Neutrophil (primary cell): ENCODE measurements at regions not wholly inside any gene's neighbourhood (a gene's known extent, or its start where the extent isn't known, plus 50 kb on each side); places are given as distances from the start of the nearest gene placed in this dataset.

Experiments used
- H3K27ac ChIP-seq: fragments of 200-600 bp; sonication (generic); 2 replicates; pipeline ENCODE4 v1.5.1; 2016; ENCODE audit warnings: mild to moderate bottlenecking, moderate library complexity
- H3K27me3 ChIP-seq: fragments of 200-600 bp; sonication (generic); 2 replicates; pipeline ENCODE4 v1.6.0; 2016; ENCODE audit warnings: mild to moderate bottlenecking
- H3K36me3 ChIP-seq: fragments of 200-600 bp; sonication (generic); 2 replicates; pipeline ENCODE4 v1.5.1; 2017
- H3K4me1 ChIP-seq, 2 experiments: fragments of 200-600 bp in 1 of 2; sonication (generic) in 1 of 2; 1 replicate in 1 of 2; 2 replicates in 1 of 2; pipeline versions ENCODE4 v1.5.1 to v1.6.1; 2013 to 2016; ENCODE audit warnings: low read depth in 1 of 2, low read length in 1 of 2, mild to moderate bottlenecking in 1 of 2, moderate library complexity in 1 of 2; ENCODE audit not compliant: control insufficient read depth in 1 of 2, insufficient read depth in 1 of 2
- H3K4me3 ChIP-seq, 2 experiments: fragments of 200-600 bp in 1 of 2; sonication (generic) in 1 of 2; 1 replicate in 1 of 2; 2 replicates in 1 of 2; pipeline ENCODE4 v1.5.1; 2013 to 2016; ENCODE audit warnings: low read depth in 1 of 2, low read length in 1 of 2, mild to moderate bottlenecking in 1 of 2, moderate library complexity in 1 of 2
- H3K9me3 ChIP-seq: fragments of 200-600 bp; sonication (generic); 2 replicates; pipeline ENCODE4 v1.5.1; 2016
- TF ChIP-seq, protein P1 (sequence below): fragments of 200-600 bp; sonication (generic); IDR thresholded peaks from 2 replicates; pipeline ENCODE4 v1.5.1; 2016; ENCODE audit warnings: antibody characterized with exemption

DNA sequence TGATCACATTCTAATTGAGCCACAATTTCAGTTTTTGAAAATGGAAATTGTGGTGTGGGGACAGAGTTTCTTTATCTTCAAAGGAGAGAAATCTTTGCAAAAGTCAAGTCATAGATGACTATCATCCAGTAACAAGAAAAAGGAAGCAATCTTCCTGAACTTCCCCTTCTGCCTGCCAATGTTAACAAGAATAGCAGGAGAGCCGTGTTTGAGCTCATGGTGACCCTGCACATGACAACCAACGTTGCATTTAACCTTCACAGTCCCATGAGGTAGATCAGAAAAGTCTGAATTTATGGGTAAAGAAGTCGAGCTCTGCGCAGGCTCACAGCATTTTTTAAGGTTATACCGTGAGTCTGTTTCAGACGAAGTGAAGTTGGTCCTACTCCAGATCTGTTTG, 454.9 kb downstream of the LPIN1 start:
- Histone ChIP-seq H3K27me3 (no peaks in the 10 kb centered on the region), H3K4me1 (no peaks in the 10 kb centered on the region), H3K27ac (no peak overlapping the region), H3K9me3 (peaks cover 11% of the 10 kb centered on the region), H3K4me3 (no peak overlapping the region), H3K36me3 (no peaks in the 10 kb centered on the region)
- TF ChIP-seq, protein P1, sequence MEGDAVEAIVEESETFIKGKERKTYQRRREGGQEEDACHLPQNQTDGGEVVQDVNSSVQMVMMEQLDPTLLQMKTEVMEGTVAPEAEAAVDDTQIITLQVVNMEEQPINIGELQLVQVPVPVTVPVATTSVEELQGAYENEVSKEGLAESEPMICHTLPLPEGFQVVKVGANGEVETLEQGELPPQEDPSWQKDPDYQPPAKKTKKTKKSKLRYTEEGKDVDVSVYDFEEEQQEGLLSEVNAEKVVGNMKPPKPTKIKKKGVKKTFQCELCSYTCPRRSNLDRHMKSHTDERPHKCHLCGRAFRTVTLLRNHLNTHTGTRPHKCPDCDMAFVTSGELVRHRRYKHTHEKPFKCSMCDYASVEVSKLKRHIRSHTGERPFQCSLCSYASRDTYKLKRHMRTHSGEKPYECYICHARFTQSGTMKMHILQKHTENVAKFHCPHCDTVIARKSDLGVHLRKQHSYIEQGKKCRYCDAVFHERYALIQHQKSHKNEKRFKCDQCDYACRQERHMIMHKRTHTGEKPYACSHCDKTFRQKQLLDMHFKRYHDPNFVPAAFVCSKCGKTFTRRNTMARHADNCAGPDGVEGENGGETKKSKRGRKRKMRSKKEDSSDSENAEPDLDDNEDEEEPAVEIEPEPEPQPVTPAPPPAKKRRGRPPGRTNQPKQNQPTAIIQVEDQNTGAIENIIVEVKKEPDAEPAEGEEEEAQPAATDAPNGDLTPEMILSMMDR, result no peak

DNA sequence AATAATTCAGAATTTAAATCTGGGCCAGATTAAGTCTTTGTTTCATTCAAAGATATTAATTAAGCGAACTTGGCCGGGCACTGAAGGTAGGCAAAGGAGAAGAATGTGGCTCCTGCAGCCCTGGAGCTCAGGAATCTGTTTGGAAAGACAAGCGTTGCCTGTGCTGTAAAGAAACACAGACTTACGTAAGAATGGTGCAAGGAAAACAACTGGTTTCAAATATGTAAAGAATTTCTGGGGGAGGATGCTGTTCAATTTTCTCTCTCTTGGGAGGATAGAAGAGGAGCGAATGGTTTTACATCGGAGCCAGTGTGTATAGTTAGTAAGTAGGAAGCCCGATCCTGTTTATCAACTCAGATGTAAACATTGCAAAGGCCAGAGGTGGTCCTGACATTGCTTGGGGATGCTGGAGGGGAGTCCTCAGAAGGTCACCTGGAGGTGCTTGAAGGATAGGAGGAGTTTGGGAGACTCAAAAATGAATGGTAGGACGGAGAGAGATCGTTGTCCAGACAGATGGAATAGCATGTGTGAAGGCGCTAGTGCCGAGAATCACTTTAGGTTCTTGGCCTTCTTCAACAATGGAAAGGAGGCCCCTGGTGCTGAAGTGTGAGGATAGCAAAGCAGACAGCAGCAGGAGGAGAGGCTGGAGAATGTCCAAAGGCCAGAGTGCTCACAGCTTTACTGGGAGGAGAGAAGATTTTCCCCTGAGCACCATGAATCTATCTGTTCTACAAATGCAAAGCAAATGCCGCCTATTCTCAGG, 456.1 kb downstream of the LPIN1 start:
- Histone ChIP-seq H3K27me3 (no peaks in the 10 kb centered on the region), H3K4me3 (no peak overlapping the region), H3K27ac (no peak overlapping the region), H3K36me3 (no peaks in the 10 kb centered on the region), H3K9me3 (peaks cover 11% of the 10 kb centered on the region), H3K4me1 (no peaks in the 10 kb centered on the region)
- TF ChIP-seq, protein P1, result no peak

DNA sequence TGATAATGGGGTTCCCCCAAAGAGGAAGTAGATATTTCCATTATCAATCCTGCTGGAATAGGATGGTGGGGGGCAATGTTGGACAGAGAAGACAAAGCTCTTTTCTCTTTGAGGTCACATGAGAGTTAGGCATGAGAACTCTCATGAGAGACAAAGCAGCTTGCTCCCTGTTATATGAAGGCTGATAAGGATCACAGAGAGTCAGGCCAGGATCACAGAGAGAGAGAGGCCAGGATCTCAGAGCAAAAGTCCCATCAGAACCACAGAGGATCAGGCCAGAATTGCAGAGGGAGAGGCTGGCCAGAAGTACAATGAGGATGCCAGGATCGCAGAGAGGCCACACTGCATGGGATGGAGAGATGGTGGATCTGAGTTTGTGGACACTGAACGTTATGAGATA, 457.1 kb downstream of the LPIN1 start:
- Histone ChIP-seq H3K36me3 (no peaks in the 10 kb centered on the region), H3K27me3 (no peaks in the 10 kb centered on the region), H3K9me3 (peaks cover 11% of the 10 kb centered on the region), H3K27ac (no peak overlapping the region), H3K4me3 (no peak overlapping the region), H3K4me1 (no peaks in the 10 kb centered on the region)
- TF ChIP-seq, protein P1, result no peak

DNA sequence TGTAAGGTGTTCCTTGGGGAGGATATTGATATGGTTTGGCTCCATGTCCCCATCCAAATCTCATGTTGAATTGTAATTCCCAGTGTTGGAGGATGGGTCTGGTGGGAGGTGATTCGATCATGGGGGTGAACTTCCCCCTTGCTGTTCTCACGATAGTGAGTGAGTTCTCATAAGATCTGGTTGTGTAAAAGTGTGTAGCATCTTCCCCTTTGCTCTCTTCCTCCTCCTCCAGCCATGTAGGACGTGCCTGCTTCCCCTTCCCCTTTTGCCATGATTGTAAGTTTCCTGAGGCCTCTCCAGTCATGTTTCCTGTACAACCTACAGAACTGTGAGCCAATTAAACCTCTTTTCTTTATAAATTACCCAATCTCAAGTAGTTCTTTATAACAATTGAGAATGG, 458.7 kb downstream of the LPIN1 start:
- Histone ChIP-seq H3K27ac (no peak overlapping the region), H3K27me3 (no peaks in the 10 kb centered on the region), H3K36me3 (no peaks in the 10 kb centered on the region), H3K4me3 (no peak overlapping the region), H3K9me3 (peaks cover 11% of the 10 kb centered on the region), H3K4me1 (no peaks in the 10 kb centered on the region)
- TF ChIP-seq, protein P1, result no peak

DNA sequence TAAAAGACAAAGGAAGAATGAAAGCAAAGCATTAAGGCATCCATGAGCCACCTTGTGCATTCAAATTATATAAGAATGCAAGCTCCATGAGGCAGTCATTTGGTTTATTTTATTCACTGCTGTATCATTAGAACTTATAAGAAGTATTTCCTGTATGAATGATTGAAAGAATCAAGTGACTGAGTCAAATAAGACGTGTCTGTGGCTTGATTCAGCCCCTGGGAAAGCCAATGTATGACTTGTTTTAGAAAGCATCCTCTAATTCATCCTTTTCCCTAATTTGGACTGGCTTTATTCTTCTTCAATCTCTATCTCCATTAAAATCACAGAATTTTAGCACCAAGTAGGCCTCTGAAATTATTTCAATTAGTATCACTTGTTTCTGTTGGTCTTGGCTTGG, 461.1 kb downstream of the LPIN1 start:
- Histone ChIP-seq H3K4me3 (no peak overlapping the region), H3K9me3 (peaks cover 11% of the 10 kb centered on the region), H3K27ac (no peak overlapping the region), H3K4me1 (no peaks in the 10 kb centered on the region), H3K27me3 (no peaks in the 10 kb centered on the region), H3K36me3 (no peaks in the 10 kb centered on the region)
- TF ChIP-seq, protein P1, result no peak
